ENCODE measurements at regions not wholly inside any gene's neighbourhood (a gene's known extent, or its start where the extent isn't known, plus 50 kb on each side); places are given as distances from the start of the nearest gene placed in this dataset.

GRCh38 chr2:47313141-47313691 lies 55.9 kb upstream of the EPCAM start (continued):
- TF ChIP-seq THAP12 (CRISPR knock-in tag; IDR thresholded peaks at IDR 0.05) = no peak
- TF ChIP-seq DDX20 (tag; IDR thresholded peaks at IDR 0.05; ENCODE audit: low read depth) = no peak
- peak; percentile 16 for TF ChIP-seq RBM25 (IDR thresholded peaks at IDR 0.05; ENCODE audit: low read depth, low read length, severe bottlenecking)
- TF ChIP-seq FOXK2 (conservative IDR thresholded peaks at IDR 0.05 in 1 of 2, IDR thresholded peaks at IDR 0.05 in 1 of 2; ENCODE audit: low read depth in 2 of 2) = peak in 1 of 2 experiments; percentile 43; a peak in 2 of 4 replicates
- TF ChIP-seq WHSC1 (IDR thresholded peaks at IDR 0.05; ENCODE audit: low read length) = no peak
- no peak for TF ChIP-seq MBD1 (CRISPR knock-in tag; IDR thresholded peaks at IDR 0.05)
- no peak for TF ChIP-seq ZKSCAN3 (CRISPR knock-in tag; IDR thresholded peaks at IDR 0.05)
- TF ChIP-seq ZNF395 (CRISPR knock-in tag; IDR thresholded peaks at IDR 0.05) = no peak
- TF ChIP-seq SNAPC5 (CRISPR knock-in tag; IDR thresholded peaks at IDR 0.05) = no peak
- TF ChIP-seq ZEB2 (IDR thresholded peaks at IDR 0.05) = peak; percentile 62; the same call in 1 of the 2 replicates
- no peak for TF ChIP-seq CTCFL (IDR thresholded peaks at IDR 0.05; ENCODE audit: borderline replicate concordance, insufficient read depth, low read depth, low read length, poor library complexity, severe bottlenecking)
- 0 out of 2 replicates have a peak, but pooled peaks have one; percentile 4 for TF ChIP-seq CBFA2T3 (IDR thresholded peaks at IDR 0.05)
- TF ChIP-seq ZC3H11A (IDR thresholded peaks at IDR 0.05; ENCODE audit: low read depth, low read length) = no peak
- TF ChIP-seq FOXA3 (CRISPR knock-in tag; conservative IDR thresholded peaks at IDR 0.05 in 1 of 2, IDR thresholded peaks at IDR 0.05 in 1 of 2) = peak in 1 of 2 experiments; percentile 60; a peak in 1 of 4 replicates
- no peak for TF ChIP-seq ZNF584 (CRISPR knock-in tag; IDR thresholded peaks at IDR 0.05; ENCODE audit: low read depth)
- TF ChIP-seq FOSL1 (tag; conservative IDR thresholded peaks at IDR 0.05) = peak; percentile 88
- TF ChIP-seq SMC3 (conservative IDR thresholded peaks at IDR 0.05; ENCODE audit: insufficient read depth, low read depth, low read length) = 0 out of 2 replicates have a peak, but pooled peaks have one; percentile 16
- 0 out of 2 replicates have a peak, but pooled peaks have one; percentile 23 for TF ChIP-seq ATF7 (IDR thresholded peaks at IDR 0.05)
- peak; percentile 24 to 63; a peak in 2 of 4 replicates for TF ChIP-seq RAD21 (CRISPR knock-in tag; conservative IDR thresholded peaks at IDR 0.05 in 1 of 2, IDR thresholded peaks at IDR 0.05 in 1 of 2)
- no peak for TF ChIP-seq MTA1 (IDR thresholded peaks at IDR 0.05; ENCODE audit: borderline replicate concordance)
- no peak for TF ChIP-seq ZBTB8A (IDR thresholded peaks at IDR 0.05; ENCODE audit: partially characterized antibody)

All from K562 (cell line).